Right lung (tissue), 2 donors: ENCODE measurements at regions not wholly inside any gene's neighbourhood (a gene's known extent, or its start where the extent isn't known, plus 50 kb on each side); places are given as distances from the start of the nearest gene placed in this dataset.
A peak's percentile ranks its signal among the peaks of the same experiment; 100 is the strongest.

Experiments used
- DNase-seq, 2 donors: peaks; one replicate each; pipeline ENCODE4 v3.0.0-alpha.2; 2013

- DNase-seq, result peak in 1 of 2 donors; percentile 4
Observed at GRCh38 chr10:36114913-36115312, 472.8 kb upstream of the FZD8 start.

DNA sequence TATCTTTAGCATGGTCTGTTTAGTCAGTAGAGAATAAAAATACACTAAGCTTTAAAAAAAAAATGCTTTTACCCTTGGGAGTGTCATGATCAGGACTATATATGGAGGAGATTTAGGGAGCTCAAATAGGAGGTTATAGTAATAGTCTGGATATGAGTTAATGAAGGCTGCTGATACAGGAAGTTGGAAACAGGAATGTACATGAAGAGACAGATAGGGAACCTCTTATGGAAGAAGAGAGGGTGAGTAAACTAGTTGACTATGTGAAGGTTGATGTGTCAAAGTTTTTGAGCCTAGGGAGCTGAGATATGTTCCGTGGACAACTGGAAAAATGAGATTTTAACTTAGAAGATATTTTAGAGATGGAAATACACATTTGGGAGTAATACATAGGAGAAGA, 472.0 kb upstream of the FZD8 start:
- no peak for DNase-seq

DNA sequence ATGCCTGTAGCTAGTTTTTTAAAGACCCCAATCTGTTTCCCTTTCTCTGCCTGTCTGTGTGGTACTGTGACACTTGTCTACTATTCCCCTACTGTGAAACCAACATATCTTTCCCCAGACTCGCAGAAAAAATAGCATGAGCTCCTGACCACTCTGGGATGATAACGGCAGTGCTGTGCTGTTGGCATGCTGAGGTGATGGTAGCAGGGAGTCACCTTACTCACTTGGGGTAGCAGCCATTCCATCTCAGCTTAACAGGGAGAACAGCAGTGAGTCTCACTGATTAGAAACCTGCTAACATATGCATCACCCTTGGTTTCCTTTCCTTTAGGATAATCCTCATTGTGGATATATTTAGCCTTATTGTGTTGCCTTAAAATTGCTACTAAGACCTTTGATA, 469.6 kb upstream of the FZD8 start:
- DNase-seq, result no peak

DNA sequence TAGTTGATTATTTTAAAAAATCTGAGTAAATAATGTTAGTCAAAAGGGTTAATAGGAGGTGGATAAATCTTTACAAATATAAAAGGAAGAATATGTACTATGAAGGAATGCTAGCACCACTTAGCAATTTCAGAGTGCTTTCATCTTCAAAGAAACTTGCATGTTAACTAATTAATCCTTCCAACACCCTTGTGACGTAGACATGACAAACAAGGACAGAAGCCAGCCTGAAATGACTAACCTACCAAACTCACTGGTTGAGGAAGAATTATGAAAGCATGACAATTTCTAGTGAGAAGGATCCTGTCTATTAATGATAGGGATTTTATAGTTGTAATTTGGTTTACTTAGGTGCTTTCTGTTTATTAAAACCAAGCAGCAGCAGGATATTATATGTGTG, 468.0 kb upstream of the FZD8 start:
- DNase-seq, result no peak

DNA sequence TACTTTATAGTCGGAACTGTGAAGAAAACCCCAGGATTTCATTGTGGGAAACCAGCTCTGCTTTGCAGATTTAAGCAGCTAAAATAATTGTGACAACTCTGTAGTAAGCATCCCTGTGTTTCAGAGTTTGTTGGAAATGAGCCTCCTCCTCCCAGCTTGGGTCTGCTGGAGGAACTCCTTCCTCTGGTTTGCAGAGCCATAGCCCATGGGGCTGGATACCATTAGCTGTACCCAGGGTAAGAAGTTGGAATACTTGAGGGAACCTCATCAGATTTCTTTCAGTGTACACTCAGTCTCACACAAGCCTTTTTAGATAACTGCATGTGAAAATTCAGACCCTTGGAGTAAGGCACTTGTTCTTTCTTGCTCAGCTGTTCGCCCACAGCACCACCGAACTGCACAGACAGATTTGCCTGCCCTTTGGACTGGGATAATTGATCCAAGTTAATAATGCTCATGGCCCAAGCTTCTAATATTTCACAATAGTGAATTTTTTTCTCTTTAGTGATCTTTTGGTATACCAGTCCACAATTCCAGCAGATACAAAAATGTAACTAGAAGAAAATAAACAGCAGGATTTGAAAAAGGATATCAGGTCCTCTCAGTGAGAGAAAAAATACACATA, 467.4 kb upstream of the FZD8 start:
- DNase-seq, result no peak

GRCh38 chr10:36097696-36098095, 455.6 kb upstream of the FZD8 start:
- no peak for DNase-seq

DNA sequence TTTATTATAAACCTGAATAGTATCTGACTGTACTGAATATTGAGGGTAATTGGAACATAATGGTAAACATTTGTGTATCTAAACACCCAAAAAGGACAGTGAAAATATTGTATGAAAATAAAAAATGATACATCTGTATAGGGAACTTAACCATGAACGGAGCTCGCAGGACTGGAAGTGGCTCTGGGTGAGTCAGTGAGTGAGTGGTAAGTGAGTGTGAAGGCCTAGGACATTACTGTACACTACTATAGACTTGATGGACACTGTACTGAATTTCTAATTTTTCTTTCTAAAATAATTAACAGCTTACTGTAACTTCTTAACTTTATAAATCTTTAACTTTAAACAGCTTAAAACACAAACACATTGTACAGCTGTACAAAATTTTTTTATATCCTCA, 454.5 kb upstream of the FZD8 start:
- no peak for DNase-seq

GRCh38 chr10:36094096-36094495, 452.0 kb upstream of the FZD8 start:
- no peak for DNase-seq

- no peak for DNase-seq
Observed at GRCh38 chr10:36092116-36092515, 450.0 kb upstream of the FZD8 start.

DNA sequence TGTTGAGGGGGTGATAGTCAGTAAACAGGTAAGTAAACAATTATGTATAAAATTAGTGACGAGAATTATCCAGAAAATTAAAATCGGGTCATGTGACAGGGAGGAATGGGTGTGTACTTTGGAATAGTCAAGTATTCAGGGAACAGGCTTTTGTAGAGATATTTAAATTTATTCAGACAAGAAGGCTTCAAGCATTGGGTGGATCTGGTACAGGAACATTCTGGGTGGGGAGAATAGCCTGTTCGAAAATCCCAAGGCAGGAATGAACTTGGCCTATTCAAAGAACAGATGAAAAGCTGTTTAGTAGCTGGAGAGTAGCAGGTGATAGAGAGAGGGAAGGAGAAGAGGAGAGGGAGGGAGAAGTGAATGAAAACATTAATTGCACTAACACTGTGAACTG, 448.9 kb upstream of the FZD8 start:
- DNase-seq, result no peak

DNA sequence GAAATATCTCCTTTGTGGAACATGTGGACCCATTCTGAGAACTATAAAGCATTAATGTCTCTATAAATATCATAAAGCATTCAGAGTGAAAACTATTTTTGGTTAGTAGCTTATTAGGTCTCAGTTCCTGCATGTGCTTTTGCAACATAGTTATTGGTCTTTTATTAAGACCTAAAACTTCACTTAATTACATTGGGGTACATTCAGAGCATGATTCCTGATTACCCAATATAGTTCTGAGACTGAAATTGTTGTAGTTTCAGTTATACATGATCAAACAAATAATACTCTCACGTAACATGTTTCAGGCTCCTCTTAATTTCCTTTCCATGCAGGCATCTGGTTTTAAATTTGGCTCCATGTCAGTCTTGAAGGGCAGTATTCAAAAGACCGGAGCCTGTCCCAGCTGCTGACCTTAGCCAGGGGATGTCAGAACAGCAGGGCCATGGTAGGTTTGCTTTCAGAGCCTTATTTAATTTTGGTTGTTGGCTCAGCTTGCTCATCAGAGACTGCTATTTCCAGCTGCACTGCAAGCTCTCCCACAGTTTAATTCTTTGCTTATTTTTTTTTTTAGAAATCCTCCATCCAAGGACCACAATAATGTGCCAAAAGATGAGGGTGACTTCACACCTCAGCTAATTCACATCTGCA, 447.8 kb upstream of the FZD8 start:
- DNase-seq, result no peak

GRCh38 chr10:36087006-36088005, 445.2 kb upstream of the FZD8 start:
- no peak for DNase-seq

DNA sequence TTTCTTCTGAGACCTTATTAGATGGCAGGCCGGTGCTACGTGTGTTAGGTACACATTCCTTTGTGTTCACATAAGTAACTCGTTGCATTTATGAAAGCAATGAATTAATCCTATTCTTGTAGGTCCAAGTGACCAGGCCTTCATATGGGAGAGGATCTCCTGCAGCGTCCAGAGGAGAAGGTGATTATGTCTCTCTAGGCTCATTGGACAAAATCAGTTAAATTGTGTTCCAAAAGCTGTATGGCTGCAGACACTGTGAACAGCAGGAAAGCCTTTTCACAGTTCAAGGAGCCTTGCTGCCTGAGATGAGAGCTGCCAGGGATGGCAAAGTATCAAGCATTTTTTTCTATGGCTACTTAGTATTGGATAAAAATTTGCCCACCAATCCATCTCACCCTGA, 433.1 kb upstream of the FZD8 start:
- no peak for DNase-seq

DNA sequence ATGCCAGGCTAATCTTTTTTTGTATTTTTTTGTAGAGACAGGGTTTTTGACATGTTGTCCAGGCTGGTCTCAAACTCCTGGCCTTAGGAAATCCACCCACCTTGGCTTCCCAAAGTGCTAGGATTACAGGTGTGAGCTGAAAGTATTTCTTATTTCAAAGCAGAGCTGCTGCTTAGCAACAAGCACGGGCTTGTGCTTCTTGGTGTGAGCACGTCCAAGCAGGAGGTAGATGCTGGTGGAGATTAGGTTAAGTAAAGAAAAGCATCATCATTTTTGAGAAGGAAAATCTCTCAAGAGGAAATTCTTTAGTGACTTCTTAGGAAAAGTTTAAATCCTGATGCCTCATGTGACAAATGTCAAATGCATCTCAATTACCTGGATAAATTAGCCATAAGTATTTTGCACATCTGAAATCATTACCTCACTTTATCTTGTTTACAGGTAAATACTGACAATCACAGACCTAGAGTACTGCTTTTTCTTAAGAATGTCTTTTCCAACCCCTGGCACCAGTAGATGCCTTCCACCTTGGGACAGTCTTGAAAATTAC, 431.8 kb upstream of the FZD8 start:
- DNase-seq, result no peak

- no peak for DNase-seq
Observed at GRCh38 chr10:36068542-36068941, 426.4 kb upstream of the FZD8 start.

DNA sequence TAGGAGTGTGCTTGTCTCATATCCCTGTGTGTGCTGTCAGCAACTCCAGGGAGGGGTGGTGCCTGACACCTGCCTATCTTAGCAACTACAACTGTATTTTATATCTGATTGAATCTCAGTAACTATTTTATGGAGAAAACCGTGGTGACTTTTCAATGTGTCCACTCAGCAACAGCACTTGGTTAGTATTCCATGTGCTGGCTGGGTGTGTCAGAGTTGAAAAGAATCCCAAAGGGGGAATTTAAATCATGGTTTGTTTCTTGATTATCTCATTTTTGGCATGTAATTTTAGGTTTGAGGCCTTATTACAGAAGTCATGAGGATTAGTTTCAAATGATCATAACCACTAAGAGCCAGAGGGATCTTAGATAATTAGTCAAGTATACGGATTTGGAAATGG, 425.7 kb upstream of the FZD8 start:
- DNase-seq, result no peak

DNA sequence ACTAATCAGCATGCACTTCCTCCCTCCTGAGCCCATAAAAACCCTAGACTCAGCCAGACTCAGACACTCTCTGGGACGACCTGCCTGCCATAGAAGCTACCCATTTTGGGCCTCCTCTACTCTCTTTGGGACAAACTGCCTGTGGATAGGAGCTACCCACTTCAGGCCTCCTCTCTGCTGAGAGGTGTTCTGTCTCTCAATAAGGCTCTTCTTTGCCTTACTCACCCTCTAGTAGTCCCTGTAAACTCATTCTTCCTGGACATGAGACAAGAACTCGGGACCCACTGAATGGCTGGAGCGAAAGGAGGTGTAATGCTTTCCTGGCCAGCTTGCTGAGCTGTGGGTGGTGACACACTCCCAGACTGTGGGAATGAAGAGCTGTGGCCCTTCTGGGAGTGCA, 424.8 kb upstream of the FZD8 start:
- DNase-seq, result no peak

DNA sequence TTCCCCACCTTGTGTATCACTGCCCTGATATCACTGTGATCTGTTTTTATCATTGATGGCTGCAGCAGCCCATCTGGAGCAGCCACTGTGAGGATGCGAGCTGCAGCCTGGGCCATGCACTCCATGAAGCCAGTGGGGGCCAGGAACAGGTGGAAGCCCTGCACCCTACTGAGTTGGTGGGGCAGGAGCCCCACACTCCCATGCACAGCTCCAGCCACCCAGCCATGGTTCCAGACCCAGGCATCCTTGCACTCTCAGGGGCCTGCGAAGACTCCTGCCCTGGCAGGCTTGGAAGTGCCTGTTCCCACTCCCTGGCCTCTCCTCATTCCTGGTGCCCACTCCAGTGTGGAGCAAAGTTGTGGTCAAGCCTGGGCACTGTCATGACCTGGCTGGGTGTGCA, 424.0 kb upstream of the FZD8 start:
- no peak for DNase-seq

DNA sequence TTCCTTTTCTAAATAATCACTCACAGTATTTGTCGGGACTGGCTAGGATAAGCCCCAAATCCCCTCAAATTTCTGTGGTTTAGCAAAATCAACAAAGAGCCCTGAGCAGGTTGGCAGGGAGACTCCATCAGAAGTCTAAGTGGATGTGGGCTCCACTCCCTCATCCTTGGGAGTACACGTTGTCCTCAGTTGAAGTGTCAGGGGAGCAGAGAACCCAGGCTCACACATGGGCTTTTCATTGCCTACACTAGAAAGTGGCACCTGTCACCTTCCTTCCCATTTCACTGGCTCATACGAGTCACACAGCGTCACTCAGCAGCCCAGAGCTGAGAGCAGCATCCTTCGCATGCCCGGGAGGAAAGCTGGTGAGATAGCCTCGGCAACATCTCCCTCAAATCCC, 421.3 kb upstream of the FZD8 start:
- no peak for DNase-seq

DNA sequence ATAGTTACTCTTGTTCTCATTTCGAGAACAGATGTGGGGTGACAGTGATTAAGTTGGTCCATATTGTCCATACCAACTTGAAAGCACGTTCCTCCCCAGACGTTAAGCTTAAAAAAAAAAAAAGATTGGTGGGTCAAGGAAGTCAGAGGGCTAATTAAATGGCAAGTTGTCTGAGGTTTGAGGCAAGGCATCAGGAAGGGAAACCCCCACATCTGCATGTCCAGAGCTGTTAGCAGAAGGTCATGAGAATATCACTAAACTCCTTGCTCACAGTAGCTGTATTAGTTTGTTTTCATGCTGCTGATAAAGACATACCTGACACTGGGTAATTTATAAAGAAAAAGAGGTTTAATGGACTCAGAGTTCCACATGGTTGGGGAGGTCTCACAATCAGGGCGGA, 415.6 kb upstream of the FZD8 start:
- DNase-seq, result no peak

DNA sequence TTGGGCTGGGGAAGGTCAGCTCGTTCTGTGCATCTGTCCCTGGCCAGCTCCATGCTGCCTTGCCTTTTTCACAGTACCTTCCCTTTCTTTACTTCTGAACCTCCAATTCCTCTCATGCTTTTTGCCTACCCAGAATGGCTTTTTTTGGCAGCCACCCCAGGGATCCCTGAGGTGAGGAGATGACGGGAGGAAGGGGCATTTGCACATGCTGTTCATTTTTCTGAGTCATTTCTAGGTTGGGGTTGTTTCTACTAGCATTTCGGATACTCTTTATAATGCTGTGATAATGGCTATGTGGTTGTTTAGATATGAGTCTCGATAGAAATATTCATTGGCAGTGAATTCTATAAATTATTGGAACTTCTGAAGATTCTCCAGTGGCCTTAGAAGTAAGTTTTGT, 415.1 kb upstream of the FZD8 start:
- DNase-seq, result no peak

DNA sequence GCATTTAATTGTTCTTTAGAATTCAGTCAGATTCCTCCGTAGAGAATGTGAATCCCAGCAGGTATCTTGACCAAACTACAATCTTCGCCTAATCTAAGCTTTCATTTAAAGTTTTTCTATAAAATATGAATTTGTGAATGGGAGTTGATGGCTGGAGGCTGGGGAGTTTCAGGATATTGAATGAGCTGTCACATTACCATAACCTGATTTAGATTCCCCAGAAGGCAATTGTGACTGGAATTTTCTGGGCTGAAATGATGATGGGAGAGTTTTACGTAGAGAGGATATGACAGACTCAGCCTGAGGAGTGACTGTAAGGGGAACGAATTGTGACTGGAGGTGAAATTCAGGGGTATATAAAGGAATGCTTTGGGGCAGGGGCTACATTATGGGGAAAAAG, 411.7 kb upstream of the FZD8 start:
- DNase-seq, result no peak

DNA sequence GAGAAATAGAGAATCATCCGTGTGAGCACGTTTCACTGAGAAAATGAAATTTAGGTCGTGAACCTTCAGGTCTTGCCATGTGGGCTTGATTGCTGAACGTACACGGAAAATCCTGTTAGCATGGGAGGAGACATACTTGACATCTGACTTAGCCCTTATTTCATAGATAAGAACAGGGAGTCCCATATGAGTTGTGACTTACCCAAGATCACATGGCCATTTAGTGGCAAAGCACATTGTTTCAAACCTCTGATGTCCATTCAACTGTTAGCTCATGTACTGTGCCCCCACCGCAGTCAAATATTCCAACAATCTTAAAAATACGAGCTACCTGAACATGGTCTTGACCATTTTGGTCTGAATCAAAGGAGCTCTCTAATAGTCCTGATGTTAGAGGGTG, 411.2 kb upstream of the FZD8 start:
- no peak for DNase-seq
